SK-N-SH treated with all-trans-retinoic acid at 6 μM for 48 hours (cell line): ENCODE measurements at regions not wholly inside any gene's neighbourhood (a gene's known extent, or its start where the extent isn't known, plus 50 kb on each side); places are given as distances from the start of the nearest gene placed in this dataset.

ENCODE experiments used
- ATAC-seq: fragments of 200-7000 bp; cut with Tn5 transposase; 3 replicates; pipeline ENCODE4 v1.9.1; 2020; ENCODE audit warnings: mild to moderate bottlenecking, moderate library complexity
- ARNTL ChIP-seq: fragments of 450-650 bp; formaldehyde crosslinking; IDR thresholded peaks from 2 replicates; pipeline ENCODE4 v1.5.0; 2020; ENCODE audit warnings: low read depth, mild to moderate bottlenecking, moderate library complexity, borderline replicate concordance
- BACH2 ChIP-seq: fragments of 250-450 bp; sonication (Bioruptor Pico); IDR thresholded peaks from 2 replicates; pipeline ENCODE4 v1.9.0; 2021; ENCODE audit warnings: mild to moderate bottlenecking, borderline replicate concordance
- CSDC2 ChIP-seq: fragments of 250-450 bp; sonication (Bioruptor Pico); IDR thresholded peaks from 2 replicates; pipeline ENCODE4 v1.5.0; 2020; ENCODE audit warnings: mild to moderate bottlenecking, moderate library complexity
- ESRRG ChIP-seq: fragments of 250-450 bp; sonication (Bioruptor Pico); IDR thresholded peaks from 2 replicates; pipeline ENCODE4 v1.6.1; 2021; ENCODE audit warnings: mild to moderate bottlenecking
- GLIS3 ChIP-seq: fragments of 250-450 bp; sonication (Bioruptor Pico); IDR thresholded peaks from 2 replicates; pipeline ENCODE4 v1.5.0; 2020; ENCODE audit warnings: mild to moderate bottlenecking, moderate library complexity
- ISL1 ChIP-seq: fragments of 250-450 bp; sonication (Bioruptor Pico); IDR thresholded peaks from 2 replicates; pipeline ENCODE4 v2.1.2; 2022; ENCODE audit warnings: mild to moderate bottlenecking, moderate library complexity
- OSR1 ChIP-seq: fragments of 250-450 bp; sonication (Bioruptor Pico); IDR thresholded peaks from 2 replicates; pipeline ENCODE4 v1.8.0; 2022; ENCODE audit warnings: moderate library complexity, mild to moderate bottlenecking, inconsistent platforms
- PPARA ChIP-seq: fragments of 250-450 bp; sonication (Bioruptor Pico); IDR thresholded peaks from 2 replicates; pipeline ENCODE4 v1.5.0; 2020; ENCODE audit warnings: mild to moderate bottlenecking, borderline replicate concordance
- RARB ChIP-seq: fragments of 250-450 bp; sonication (Bioruptor Pico); IDR thresholded peaks from 2 replicates; pipeline ENCODE4 v1.8.0; 2021; ENCODE audit warnings: mild to moderate bottlenecking, moderate library complexity
- SNAI2 ChIP-seq: fragments of 250-450 bp; sonication (Bioruptor Pico); IDR thresholded peaks from 2 replicates; pipeline ENCODE4 v1.5.0; 2020; ENCODE audit warnings: mild to moderate bottlenecking, moderate library complexity
- TCF4 ChIP-seq: fragments of 250-450 bp; sonication (Bioruptor Pico); IDR thresholded peaks from 2 replicates; pipeline ENCODE4 v1.8.0; 2021; ENCODE audit warnings: mild to moderate bottlenecking, moderate library complexity, borderline replicate concordance
- ZC3H10 ChIP-seq: fragments of 250-450 bp; sonication (Bioruptor Pico); IDR thresholded peaks from 2 replicates; pipeline ENCODE4 v1.5.1; 2021; ENCODE audit warnings: mild to moderate bottlenecking, moderate library complexity
- ZFP3 ChIP-seq: fragments of 250-450 bp; sonication (Bioruptor Pico); IDR thresholded peaks from 2 replicates; pipeline ENCODE4 v1.5.0; 2020; ENCODE audit warnings: mild to moderate bottlenecking, moderate library complexity
- ZFP30 ChIP-seq: fragments of 450-650 bp; formaldehyde crosslinking; IDR thresholded peaks from 2 replicates; pipeline ENCODE4 v1.5.0; 2022; ENCODE audit warnings: mild to moderate bottlenecking, moderate library complexity
- ZNF565 ChIP-seq: fragments of 450-650 bp; formaldehyde crosslinking; conservative IDR thresholded peaks from 2 replicates; pipeline ENCODE4 v1.5.0; 2020; ENCODE audit warnings: low read depth, mild to moderate bottlenecking, moderate library complexity
- ZNF70 ChIP-seq: fragments of 450-650 bp; formaldehyde crosslinking; IDR thresholded peaks from 2 replicates; pipeline ENCODE4 v1.5.0; 2020; ENCODE audit warnings: mild to moderate bottlenecking, moderate library complexity
- ZNF8 ChIP-seq: fragments of 450-650 bp; formaldehyde crosslinking; IDR thresholded peaks from 2 replicates; pipeline ENCODE4 v1.5.0; 2020; ENCODE audit warnings: mild to moderate bottlenecking, moderate library complexity
- TF ChIP-seq, protein P1 (sequence below): fragments of 250-450 bp; sonication (Bioruptor Pico); IDR thresholded peaks from 2 replicates; pipeline ENCODE4 v1.8.0; 2020; ENCODE audit warnings: mild to moderate bottlenecking, moderate library complexity, borderline replicate concordance
- TF ChIP-seq, protein P2 (sequence below): fragments of 250-450 bp; sonication (Bioruptor Pico); IDR thresholded peaks from 2 replicates; pipeline ENCODE4 v1.5.1; 2020; ENCODE audit warnings: low read depth, mild to moderate bottlenecking, moderate library complexity
- TF ChIP-seq, protein P3 (sequence below): fragments of 250-450 bp; sonication (Bioruptor Pico); IDR thresholded peaks from 2 replicates; pipeline ENCODE4 v1.5.0; 2020; ENCODE audit warnings: mild to moderate bottlenecking, moderate library complexity
- TF ChIP-seq, protein P4 (sequence below): fragments of 250-450 bp; sonication (Bioruptor Pico); IDR thresholded peaks from 2 replicates; pipeline ENCODE4 v1.8.0; 2021; ENCODE audit warnings: low read depth, mild to moderate bottlenecking, moderate library complexity, borderline replicate concordance

DNA sequence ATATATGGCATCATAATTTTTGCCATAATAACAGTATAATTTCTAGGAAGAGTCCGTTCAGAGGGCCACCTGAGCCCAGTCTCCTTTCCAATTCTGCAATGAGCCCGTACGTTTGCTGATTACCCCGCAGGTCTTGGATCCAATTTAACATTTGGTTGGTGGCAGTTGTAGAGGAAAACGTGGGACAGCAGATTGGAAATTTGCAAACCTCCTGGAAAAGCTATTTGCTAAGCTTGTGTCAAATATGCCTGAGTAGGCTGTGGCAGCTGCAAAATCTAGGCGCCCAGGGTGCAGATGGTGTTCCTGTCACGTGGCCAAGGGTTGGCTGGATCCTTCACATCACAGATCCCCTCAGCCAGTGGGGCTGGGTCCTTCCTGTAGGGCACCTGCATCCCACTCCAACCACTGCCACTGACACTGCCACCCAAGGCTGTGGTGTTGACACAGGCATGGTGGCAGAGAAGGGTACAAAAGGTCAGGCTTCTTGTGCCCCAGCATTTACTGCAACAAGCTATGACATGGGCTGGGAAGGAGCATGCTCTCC is 174.8 kb upstream of the SYT6 start:
- ATAC-seq, result no peak
- TF ChIP-seq, protein P1, sequence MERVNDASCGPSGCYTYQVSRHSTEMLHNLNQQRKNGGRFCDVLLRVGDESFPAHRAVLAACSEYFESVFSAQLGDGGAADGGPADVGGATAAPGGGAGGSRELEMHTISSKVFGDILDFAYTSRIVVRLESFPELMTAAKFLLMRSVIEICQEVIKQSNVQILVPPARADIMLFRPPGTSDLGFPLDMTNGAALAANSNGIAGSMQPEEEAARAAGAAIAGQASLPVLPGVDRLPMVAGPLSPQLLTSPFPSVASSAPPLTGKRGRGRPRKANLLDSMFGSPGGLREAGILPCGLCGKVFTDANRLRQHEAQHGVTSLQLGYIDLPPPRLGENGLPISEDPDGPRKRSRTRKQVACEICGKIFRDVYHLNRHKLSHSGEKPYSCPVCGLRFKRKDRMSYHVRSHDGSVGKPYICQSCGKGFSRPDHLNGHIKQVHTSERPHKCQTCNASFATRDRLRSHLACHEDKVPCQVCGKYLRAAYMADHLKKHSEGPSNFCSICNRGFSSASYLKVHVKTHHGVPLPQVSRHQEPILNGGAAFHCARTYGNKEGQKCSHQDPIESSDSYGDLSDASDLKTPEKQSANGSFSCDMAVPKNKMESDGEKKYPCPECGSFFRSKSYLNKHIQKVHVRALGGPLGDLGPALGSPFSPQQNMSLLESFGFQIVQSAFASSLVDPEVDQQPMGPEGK (CRISPR knock-in tag), result no peak
- TF ChIP-seq ZNF8 (no peak), ZFP3 (no peak), ZNF70 (CRISPR knock-in tag) (no peak), CSDC2 (CRISPR knock-in tag) (no peak), ZC3H10 (CRISPR knock-in tag) (no peak), ARNTL (CRISPR knock-in tag) (no peak), ZFP30 (CRISPR knock-in tag) (no peak), ZNF565 (no peak), OSR1 (CRISPR knock-in tag) (no peak), GLIS3 (CRISPR knock-in tag) (no peak), TCF4 (no peak), ESRRG (CRISPR knock-in tag) (no peak), PPARA (CRISPR knock-in tag) (no peak), BACH2 (no peak), SNAI2 (CRISPR knock-in tag) (no peak), ISL1 (CRISPR knock-in tag) (no peak)
- TF ChIP-seq, protein P2, sequence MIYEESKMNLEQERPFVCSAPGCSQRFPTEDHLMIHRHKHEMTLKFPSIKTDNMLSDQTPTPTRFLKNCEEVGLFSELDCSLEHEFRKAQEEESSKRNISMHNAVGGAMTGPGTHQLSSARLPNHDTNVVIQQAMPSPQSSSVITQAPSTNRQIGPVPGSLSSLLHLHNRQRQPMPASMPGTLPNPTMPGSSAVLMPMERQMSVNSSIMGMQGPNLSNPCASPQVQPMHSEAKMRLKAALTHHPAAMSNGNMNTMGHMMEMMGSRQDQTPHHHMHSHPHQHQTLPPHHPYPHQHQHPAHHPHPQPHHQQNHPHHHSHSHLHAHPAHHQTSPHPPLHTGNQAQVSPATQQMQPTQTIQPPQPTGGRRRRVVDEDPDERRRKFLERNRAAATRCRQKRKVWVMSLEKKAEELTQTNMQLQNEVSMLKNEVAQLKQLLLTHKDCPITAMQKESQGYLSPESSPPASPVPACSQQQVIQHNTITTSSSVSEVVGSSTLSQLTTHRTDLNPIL, result no peak
- TF ChIP-seq, protein P3, sequence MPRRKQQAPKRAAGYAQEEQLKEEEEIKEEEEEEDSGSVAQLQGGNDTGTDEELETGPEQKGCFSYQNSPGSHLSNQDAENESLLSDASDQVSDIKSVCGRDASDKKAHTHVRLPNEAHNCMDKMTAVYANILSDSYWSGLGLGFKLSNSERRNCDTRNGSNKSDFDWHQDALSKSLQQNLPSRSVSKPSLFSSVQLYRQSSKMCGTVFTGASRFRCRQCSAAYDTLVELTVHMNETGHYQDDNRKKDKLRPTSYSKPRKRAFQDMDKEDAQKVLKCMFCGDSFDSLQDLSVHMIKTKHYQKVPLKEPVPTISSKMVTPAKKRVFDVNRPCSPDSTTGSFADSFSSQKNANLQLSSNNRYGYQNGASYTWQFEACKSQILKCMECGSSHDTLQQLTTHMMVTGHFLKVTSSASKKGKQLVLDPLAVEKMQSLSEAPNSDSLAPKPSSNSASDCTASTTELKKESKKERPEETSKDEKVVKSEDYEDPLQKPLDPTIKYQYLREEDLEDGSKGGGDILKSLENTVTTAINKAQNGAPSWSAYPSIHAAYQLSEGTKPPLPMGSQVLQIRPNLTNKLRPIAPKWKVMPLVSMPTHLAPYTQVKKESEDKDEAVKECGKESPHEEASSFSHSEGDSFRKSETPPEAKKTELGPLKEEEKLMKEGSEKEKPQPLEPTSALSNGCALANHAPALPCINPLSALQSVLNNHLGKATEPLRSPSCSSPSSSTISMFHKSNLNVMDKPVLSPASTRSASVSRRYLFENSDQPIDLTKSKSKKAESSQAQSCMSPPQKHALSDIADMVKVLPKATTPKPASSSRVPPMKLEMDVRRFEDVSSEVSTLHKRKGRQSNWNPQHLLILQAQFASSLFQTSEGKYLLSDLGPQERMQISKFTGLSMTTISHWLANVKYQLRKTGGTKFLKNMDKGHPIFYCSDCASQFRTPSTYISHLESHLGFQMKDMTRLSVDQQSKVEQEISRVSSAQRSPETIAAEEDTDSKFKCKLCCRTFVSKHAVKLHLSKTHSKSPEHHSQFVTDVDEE (CRISPR knock-in tag), result no peak
- TF ChIP-seq, protein P4, sequence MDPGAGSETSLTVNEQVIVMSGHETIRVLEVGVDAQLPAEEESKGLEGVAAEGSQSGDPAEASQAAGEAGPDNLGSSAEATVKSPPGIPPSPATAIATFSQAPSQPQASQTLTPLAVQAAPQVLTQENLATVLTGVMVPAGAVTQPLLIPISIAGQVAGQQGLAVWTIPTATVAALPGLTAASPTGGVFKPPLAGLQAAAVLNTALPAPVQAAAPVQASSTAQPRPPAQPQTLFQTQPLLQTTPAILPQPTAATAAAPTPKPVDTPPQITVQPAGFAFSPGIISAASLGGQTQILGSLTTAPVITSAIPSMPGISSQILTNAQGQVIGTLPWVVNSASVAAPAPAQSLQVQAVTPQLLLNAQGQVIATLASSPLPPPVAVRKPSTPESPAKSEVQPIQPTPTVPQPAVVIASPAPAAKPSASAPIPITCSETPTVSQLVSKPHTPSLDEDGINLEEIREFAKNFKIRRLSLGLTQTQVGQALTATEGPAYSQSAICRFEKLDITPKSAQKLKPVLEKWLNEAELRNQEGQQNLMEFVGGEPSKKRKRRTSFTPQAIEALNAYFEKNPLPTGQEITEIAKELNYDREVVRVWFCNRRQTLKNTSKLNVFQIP (CRISPR knock-in tag), result no peak

DNA sequence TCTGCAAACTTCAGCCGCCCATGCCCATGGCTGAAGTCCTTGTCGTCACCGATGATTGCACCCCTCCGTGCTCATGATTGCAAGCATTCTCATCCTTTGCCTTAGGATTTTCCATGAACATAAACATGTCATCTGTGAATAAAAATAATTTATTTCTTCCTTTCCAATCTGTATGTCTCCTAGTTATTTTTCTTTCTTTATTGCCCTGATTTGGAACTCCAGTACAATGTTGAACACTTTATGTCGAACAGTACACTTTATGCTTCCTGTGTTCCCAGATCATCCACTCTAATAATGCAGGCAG is 170.9 kb upstream of the SYT6 start:
- no peak for ATAC-seq
- TF ChIP-seq ESRRG (CRISPR knock-in tag) (no peak), ZFP30 (CRISPR knock-in tag) (no peak), ZNF70 (CRISPR knock-in tag) (no peak), GLIS3 (CRISPR knock-in tag) (no peak), RARB (no peak), ZNF8 (no peak), BACH2 (no peak), TCF4 (no peak), CSDC2 (CRISPR knock-in tag) (no peak)
- TF ChIP-seq, protein P2, result no peak

DNA sequence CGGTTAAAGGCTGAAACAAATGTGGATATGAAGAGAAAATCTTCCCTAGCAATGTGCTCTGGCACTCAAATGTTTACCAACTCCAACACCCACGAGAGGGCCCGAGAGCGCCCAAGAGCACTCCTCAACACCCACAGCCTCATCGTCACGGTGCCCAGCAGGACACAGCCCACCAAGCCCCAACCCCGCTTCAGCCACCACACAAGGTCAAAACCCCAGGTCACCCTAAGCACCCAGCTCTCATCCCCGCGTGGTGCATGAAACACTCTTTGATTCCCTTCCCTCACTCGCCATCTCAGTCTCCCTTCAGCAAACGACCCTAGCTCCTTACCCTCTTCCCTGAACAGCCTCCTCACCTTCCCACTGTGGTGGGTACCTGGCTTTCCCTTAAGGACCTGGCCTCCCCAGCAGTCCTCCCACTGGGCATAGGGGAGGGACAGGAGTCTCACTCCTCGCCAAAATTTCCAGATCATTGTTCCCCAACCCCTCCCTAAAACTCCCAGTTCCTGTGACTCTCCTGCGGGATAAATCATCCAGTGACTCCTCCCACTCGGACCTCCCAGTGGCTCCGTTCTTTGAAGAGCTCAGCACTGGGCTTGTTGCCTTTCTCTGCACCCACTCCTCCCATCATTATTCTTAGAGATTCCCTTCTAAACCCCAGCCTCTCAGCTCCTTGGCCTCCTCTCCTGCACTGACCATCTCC is 170.4 kb upstream of the SYT6 start:
- ATAC-seq, result no peak
- TF ChIP-seq ZFP30 (CRISPR knock-in tag), result no peak
- TF ChIP-seq, all 23 proteins: peak for 0
